HG03575 (cell line): ENCODE measurements at regions not wholly inside any gene's neighbourhood (a gene's known extent, or its start where the extent isn't known, plus 50 kb on each side); places are given as distances from the start of the nearest gene placed in this dataset.

Experiments used
- ATAC-seq: cut with Tn5 transposase; IDR thresholded peaks from one replicate; pipeline ENCODE4 v1.9.1; 2021; ENCODE audit not compliant: unreplicated experiment, insufficient number of reproducible peaks, low FRiP score; ENCODE audit errors: extremely low read depth

GRCh38 chr3:22159004-22159695 lies 408.1 kb upstream of the ZNF385D start:
- ATAC-seq, result no peak

DNA sequence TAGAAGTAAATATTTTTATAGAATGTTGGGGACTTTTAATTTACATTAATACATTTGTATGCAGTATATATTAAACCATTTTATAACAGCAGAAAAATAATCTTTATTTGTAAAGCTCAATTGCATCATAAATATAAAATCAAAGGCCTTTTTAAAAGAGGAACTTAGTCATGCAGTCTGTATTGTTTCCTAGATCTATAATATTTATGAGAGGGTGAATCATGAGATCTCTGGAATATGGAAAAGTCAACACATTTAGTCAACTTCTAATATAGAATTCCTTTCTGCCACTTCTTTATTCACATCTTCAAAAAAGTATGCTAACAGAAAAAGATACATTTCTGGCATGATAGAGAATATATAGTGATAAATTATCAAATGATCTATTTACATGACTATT lies 410.3 kb upstream of the ZNF385D start:
- no peak for ATAC-seq

DNA sequence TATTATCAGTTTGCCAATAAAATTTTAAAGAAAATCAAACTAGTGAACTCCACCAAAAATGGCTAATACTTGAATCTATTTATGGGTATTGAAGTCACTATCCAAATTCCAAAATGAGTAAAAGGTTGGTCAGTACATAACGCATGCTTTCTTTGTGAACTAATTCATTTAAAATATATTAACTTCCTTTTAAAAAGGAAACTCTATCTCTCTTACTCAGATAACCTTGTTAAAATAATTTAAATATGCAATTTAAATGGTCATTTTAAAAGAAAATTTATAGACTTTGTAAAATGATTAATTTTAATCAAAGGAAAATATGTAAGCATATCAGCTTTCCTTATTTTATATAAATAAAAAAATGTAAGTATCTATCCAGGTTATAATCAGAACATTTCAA lies 419.4 kb upstream of the ZNF385D start:
- ATAC-seq, result no peak

DNA sequence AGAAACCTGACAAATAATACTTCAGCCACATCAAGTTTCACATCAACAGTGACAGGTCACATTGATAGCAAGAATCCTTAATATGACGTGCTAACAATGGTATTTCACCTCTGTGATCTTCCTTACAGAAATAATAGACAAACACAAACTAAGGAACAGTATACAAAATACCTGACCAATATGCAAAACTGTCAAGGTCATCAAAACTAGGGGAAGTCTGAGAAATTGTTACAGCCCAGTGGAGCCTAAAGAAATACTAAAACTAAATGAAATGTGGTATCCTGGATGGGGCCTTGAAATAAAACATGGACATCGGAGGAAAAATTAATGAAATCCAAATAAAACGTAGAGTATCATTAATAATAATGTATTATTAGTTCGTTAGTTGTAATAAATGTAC lies 422.0 kb upstream of the ZNF385D start:
- no peak for ATAC-seq

GRCh38 chr3:22175947-22176346 lies 424.9 kb upstream of the ZNF385D start:
- ATAC-seq, result no peak

GRCh38 chr3:22176911-22177310 lies 425.9 kb upstream of the ZNF385D start:
- ATAC-seq, result no peak

GRCh38 chr3:22189616-22190015 lies 438.6 kb upstream of the ZNF385D start:
- no peak for ATAC-seq

DNA sequence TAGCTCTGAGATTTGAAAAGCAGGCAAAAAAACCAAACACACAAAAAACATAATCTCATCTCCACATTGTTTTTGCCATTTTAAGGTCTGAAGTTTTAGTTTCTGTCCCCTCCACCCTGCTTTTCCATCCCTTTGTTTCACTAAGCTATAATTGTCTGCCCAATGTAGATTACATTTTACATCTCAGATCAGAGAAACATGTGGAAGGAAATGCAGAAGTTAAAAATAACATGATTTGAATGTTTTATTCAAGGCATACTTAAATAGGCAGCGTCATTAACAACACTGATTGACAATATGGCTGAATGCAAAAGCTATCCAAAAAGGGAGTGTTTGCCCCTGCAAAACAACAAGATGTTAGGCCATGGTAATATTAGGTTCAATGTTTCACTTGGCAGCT lies 448.1 kb upstream of the ZNF385D start:
- ATAC-seq, result no peak

- no peak for ATAC-seq
Measured at GRCh38 chr3:22208844-22209243, 457.8 kb upstream of the ZNF385D start.

- ATAC-seq, result no peak
Measured at GRCh38 chr3:22209578-22209977, 458.6 kb upstream of the ZNF385D start.

DNA sequence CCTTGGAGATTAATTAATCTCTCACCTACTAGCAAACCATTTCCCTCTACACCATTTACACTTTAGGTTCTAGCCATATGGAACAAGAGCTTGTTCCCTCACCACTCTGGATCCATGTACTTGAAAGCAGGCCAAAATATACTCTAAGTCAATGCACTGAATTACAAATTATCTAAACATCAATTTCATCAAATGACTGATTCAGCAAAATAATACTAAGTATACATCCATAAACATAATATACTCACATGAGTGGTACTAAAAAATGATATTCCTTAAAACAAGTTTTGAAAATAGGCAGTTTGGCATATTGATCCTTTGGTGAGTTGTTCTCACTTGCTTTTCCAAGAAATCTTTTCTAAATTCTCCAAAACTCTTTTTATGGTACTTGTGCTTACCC lies 459.7 kb upstream of the ZNF385D start:
- ATAC-seq, result no peak

- no peak for ATAC-seq
Measured at GRCh38 chr3:22216601-22217000, 465.6 kb upstream of the ZNF385D start.

GRCh38 chr3:22225161-22225560 lies 474.2 kb upstream of the ZNF385D start:
- ATAC-seq, result no peak

GRCh38 chr3:22228705-22229104 lies 477.7 kb upstream of the ZNF385D start:
- no peak for ATAC-seq

- ATAC-seq, result no peak
Measured at GRCh38 chr3:22231061-22231460, 480.1 kb upstream of the ZNF385D start.

DNA sequence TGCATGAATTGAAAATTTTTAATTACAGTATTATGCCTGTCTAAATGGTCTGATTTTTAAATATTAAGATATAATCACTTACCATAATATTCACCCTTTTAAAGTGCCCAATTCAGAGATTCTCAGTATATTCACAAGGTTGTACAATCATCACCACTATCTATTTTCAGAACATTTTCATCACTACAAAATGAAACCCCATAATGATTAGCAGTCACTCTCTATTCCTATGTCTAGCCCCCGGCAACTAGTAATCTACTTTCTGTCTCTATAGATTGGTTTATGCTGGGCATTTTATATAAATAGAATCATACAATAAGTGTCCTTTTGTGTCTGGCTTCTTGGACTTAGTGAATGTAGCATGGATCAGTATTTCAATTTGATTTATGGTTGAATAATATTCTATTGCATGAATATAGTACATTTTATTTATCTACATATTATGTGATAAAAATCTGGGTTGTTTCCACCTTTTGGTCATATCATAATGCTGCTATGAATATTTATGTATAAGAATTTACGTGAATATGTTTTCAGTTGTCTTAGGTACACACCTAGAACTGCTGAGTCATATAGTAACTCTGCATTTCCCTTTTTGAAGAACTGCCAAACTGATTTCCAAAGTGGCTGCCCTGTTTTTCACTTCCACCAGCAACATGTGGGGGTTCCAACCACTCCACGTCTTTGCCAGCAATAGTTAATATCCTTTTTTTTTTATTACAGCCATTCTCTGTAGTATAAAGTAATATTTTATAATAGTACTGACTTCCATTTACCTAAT lies 485.7 kb upstream of the ZNF385D start:
- ATAC-seq, result peak; percentile 78

DNA sequence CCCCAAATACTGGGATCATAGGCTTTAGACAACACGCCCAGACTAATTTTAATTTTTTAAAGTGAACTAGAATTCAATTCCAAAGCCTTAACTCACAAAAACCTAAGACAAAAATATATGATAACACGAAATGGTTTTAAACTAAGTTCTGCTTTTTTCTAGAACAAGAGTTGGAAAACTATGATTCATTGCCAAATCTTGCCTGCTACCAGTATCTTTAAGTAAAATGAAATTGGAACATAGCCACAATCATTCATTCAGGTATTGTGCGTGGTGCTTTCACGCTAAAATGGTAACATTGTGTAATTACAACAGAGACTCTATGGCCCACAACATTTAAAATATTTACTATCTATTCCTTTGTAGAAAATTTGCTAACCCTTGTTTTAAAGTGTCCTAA lies 488.0 kb upstream of the ZNF385D start:
- no peak for ATAC-seq

DNA sequence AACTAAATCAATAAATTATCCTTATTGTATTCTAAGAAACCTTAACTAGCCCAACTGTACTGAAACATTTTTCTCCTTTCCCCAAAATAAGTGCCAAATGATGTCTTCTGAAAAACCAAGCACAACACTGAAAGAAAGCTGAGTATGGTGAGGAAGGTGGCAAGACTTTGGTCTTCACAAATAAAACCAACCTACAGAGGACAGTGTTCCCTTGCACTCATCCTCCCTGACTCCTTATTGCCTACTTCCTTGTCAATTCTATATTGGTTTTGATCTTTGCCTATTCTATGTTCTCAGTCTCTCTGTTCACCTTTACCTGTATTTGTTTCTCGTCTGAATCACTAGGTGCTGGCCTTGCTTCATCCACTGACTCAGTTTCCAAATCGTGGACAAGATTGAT lies 490.1 kb upstream of the ZNF385D start:
- ATAC-seq, result no peak

DNA sequence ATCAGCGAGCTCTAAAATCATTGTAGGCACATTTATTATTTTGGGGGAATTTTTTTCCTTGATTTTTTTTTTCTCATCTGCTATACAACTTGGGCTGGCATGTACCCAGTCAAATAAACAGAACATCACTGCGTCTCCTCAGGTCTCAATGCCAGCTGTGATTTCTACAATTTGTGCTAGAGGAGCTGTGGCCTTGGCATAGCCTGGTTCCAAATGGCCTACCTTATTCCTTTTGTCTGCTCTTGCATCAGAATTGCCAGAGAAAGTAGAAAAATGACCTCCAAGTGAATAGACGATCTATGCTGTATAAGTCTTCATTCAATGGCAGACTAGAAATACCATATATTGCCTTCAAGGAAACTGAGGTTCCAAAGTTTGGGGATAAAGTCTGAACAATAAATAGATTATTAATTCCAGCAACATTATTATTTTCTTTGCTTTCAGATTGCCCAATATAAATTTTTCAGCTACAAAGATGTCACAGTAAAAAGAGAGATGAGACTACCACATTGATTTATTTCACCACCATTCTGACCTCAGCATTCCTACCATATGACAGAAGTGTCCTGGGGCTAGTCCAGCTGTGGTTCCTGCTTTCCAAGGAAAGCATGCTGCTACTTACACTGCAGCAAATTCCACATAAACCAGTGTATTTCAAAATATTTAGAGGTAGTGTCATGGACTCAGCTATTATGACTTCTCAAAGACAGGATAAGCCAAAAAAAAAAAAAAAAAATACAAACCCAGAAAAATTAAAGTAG lies 493.9 kb upstream of the ZNF385D start:
- ATAC-seq, result no peak
